NCI-H1930 (cell line): ENCODE measurements at regions not wholly inside any gene's neighbourhood (a gene's known extent, or its start where the extent isn't known, plus 50 kb on each side); places are given as distances from the start of the nearest gene placed in this dataset.

Experiments
- DNase-seq, 2 experiments: peaks; one replicate each; lab custom pipeline; 2025; lab: John Stamatoyannopoulos, UW

DNA sequence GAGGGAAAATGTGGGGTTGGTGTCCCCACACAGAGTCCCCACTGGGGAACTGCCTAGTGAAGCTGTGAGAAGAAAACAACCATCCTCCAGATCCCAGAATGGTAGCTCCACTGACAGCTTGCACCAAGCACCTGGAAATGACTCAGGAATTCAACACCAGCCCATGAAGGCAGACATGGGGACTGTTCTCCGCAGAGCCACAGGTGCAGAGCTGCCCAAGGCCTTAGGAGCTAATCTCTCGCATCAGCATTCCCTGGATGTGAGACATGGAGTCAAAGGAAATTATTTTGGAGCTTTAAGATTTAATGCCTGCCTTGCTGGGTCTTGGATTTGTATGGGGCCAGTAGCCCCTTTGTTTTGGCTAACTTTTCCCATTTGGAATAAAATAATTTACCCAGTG lies 367.9 kb downstream of the FAM133A start:
- no peak for DNase-seq

DNA sequence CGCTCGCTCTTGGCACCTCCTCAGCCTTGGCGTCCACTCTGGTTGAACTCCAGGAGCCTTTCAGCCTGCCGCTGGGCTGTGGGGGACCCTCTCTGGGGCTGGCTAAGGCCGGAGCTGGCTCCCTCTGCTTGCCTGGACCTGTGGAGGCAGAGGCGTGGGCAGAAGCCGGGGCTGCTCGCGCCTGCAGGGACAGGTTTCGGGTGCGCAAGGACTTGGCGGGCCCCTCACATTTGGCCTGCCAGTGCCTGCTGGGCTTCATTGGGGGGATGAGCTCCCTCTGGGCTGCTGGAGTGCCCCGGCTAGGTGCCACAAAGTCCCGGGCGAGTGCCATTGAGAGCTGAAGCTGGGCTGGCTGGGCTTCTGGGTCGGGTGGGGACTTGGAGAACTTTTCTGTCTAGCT lies 371.7 kb downstream of the FAM133A start:
- no peak for DNase-seq

DNA sequence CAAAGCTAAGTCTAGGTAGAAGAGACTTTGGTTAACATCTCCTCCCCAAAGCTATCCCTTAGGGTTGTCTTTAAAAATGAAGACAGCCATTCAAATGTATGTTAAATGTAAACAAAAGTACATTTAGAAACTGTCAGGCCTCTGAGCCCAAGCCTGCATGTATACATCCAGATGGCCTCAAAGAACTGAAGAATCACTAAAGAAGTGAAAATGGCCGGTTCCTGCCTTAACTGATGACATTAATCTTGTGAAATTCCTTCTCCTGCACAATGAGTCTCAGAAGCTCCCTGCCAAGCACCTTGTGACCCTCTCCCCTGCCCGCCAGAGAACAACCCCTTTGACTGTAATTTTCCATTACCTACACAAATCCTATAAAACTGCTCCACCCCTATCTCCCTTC lies 377.9 kb downstream of the FAM133A start:
- no peak for DNase-seq

DNA sequence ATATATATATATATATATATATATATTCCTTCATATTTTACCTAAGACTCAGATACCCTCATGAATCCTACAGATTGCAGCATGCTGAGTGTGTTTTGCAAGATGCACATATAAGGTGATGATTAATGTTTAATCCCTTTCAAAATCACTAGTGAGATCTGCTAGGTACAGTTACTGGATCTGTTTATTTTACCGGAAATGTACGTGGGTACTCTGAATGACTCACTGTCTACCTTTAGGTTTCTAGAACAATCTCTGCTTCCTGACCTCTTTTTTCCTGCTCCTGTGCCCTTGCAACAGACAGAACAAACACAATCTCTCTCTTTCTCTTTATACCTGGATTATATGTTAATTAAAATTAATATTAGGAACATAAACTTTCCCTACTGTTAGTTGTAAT lies 379.6 kb downstream of the FAM133A start:
- DNase-seq = no peak

DNA sequence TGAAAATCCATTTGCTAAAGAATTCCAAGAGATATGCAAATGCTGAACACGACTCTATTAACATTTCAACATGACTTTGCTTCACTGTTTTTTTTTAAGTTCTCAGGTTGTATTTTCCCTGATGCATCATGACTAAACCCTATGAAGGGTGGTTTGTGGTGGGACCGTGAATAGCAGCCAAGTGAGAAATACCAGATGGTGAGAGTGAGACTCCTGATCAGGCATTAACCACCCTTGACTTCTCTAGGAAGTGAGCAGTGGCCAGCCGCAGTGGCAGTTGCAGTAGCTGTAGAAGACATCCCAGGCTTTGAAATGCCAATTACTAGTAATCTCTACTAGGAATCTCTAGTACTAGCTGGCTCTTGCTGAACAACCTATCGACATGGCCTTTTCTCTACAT lies 383.4 kb downstream of the FAM133A start:
- DNase-seq = no peak

DNA sequence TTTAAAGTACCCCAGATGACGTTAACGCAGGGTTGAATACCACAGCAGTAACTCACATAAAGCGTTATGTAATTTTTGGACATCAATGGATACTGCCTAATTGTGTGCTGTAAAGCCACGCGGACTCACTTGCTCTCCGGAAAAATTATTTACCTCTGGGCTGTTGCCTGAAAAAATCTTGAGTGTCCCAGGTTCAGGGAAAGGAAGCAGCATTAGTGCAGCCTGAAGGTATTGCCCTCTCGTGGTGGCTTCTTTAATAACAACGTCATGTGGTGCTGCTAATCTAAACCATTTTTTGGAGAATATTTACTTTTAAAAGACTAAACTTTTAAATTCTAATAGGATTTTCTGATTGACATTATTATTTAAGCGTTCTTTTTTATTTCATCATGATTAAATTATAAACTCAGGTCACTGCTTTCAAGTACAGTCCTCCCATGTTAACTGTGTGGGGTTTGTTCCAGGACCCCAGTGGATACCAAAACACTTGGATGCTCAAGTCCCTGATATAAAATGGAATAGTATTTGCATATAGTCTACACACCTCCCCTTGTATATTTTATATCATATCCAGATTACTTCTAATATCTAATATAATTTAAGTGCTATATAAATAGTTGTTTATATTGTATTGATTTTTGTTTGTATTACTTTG lies 384.8 kb downstream of the FAM133A start:
- DNase-seq = no peak

DNA sequence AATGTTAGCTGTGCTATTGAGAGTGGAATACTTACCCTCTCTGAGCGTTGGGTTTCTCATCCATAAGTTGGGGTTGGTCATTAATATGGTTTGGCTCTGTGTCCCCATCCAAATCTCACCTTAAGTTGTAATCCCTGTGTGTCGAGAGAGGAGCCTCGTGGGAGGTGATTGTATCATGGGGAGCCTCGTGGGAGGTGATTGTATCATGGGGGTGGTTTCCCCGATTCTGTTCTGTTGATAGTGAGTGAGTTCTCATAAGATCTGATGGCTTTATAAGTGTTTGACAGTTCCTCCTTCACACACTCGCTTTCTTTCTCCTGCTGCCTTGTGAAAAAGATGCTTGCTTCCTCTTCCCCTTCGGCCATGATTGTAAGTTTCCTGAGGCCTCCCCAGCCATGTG lies 391.1 kb downstream of the FAM133A start:
- DNase-seq = no peak

DNA sequence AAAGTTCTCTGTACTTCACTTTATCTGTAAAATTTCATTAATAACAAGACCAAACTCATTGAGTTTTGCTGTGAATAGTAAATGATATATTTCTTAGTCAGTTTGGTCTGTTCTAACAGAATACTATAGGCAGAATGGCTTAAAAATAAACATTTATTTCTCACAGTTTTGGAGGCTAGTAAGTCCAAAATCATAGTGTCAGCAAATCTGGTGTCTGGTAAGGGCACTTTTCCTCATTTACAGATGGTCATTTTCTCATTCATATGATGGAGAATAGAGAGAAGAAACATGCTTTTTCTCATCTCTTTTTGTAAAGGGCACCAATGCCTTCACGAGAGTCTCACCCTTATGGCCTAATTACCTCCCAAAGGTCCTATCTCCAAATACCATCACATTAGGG lies 415.1 kb downstream of the FAM133A start:
- no peak for DNase-seq

DNA sequence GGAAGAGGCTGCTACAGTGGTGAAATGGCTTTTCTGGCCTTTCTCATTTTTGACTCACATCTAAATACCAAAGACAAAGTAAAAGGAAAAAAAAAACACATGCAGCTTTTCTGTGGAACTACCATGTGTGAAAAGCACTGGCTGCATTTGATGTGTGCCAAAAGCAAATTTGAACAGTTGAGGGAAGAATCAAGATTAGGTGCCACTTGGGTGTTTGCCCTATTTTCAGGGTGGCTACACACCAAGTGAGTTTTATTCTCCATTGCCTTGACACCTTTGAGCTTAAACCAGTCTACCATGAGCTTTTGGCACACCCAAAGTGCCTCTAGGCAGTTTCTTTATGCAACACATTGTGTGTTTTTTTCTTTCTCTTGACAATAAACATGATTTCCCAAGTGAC lies 423.9 kb downstream of the FAM133A start:
- DNase-seq = no peak

DNA sequence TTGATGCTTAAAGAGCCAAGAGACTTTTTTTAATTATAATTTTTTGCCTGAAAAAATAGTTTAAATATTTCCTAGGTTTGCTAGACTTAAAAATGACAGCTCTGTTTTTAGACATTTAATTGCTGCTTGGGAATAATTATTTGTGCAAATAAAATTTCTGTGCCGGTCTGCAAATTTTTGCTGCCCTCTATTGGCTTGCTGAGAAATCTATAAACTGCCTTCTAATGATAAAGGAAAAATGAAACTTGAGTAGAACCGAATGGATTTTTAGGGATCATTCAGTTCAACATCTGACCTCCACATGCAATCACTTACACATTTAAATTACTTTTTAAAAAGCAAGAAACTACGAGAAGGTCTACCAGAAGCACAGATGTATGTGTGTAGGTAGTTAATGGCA lies 434.0 kb downstream of the FAM133A start:
- no peak for DNase-seq

DNA sequence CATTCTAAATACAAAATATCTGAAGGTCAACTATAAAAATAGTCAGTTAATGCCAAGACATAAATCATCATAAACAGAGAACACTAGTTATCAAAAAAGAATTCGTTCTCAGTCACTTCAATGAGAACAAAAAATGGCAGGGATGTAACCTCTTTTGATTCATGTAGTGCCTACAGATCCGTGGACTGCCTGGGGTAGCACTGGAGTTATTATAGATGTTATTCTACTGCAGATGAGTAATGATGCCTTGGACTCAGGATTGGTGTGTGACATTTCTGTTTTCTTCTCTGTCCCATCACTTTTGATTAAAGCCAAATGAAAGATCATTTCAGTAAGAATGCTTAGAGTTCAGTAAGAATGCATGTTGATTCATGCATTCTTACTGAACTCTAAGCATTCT lies 440.4 kb downstream of the FAM133A start:
- no peak for DNase-seq

DNA sequence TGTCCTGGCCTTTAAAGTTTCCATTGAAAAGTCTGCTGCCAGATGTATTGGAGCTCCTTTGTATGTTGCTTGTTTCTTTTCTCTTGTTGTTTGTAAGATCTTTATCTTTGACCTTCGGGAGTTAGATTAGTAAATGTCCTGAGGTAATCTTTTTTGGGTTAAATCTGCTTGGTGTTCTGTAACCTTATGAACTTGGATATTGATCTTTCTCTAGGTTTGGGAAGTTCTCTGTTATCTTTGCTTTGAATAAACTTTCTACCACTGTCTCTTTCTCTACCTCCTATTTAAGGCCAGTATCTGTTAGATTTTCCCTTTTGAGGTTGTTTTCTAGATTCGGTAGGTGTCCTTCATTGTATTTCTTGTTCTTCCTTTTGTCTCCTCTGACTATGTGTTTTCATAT lies 447.8 kb downstream of the FAM133A start:
- DNase-seq = no peak

DNA sequence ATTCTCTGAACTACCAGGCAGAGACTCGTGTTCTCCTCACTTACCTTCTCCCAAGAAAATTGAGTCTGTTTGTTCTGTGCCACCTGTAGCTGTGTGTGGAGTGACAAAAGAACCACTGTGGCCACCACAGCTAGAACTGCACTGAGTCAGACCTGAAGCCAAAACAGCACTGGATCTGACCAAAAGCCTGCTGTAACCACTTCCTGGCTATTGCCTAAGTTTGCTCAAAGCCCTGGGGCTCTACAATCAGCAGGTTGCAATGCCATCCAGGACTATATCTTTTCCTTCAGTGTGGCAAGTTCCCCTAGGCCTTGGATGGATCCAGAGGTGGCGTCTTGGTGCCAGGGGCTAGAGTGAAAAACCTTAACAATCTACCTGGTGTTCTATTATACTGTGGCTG lies 449.1 kb downstream of the FAM133A start:
- no peak for DNase-seq

DNA sequence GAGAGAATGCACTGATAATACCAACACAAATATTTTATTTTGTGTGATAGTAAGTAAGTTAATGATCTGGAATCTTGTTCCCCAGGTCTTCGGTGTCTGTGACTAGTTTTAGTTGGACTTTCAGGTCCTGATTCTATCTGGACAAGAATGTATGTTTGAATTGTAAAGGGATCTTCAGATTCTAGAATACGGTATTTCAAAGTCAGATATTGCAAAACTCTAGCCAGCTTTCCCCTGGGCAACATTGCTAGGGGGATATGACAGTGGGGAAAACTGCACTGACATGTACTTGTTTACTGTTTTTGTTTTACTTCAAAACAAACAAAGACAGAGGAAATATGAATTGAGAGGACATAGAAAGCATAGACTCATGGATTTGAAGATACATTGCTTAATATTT lies 489.0 kb downstream of the FAM133A start:
- DNase-seq = no peak

DNA sequence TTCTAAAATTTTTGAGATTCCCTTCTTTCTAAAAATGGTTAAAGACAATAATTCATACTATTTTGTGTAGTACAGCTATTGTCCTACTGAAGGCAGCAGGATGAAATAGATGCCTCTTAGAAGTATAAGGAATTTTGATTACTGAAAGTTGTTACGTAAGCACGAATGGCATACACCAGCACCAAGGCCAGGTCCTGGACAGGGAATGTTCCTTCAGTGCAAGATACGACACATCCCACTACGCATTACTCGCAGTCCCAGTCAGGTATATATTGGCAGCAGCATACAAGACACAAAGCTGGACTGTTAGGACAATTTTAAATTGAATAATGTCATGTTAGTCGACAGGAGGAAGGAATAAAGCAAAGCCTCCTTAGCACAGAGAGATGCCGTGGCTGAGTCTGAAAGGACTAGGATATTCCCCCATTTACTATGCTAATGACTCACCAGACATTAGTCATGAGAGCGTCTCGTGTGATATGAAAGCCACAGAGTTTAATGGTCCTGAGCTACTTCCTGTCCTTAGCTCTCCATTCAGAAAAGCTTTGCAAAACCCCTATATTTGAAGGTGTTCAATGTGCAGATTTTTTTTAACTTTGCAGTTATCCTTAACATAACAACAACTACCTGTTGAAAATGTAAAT lies 504.3 kb downstream of the FAM133A start:
- DNase-seq = no peak

DNA sequence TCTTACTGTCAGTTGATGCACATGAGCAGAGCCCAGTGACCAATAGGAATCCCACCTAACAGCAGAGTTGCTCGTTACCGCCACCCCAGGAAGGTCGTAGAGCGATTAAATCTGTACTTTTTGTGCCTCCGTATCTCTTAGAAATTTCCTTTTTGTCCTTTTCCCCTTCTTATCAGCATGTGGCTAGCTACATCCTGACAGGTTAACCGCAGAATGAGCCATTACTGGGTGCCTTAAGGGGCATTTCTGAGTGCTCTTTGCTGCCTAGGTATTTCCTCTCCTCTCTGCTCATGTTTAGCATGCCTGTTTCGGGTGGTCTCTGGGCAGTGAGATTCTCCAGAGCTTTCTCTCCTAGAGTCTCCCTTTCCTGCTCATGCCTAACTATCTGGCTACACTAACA lies 530.5 kb downstream of the FAM133A start:
- DNase-seq = no peak

DNA sequence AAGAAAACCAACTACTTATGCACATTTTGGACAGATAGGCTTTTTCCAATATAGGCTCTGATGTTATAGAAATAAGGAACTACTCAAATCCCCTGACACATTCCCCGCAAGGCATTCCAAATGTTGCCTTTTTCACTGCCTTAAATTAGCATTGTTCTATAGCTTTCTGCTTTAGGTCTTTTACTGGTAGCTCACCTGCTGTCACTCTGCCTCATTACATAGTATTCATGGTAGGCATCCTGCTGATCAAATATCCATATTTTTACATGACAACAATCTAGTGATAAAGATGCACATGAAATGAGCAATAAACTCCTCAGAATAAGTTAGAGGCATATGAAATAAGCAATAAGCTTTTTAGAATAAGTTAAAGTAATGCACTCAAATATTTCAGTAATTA lies 542.7 kb downstream of the FAM133A start:
- DNase-seq = no peak

DNA sequence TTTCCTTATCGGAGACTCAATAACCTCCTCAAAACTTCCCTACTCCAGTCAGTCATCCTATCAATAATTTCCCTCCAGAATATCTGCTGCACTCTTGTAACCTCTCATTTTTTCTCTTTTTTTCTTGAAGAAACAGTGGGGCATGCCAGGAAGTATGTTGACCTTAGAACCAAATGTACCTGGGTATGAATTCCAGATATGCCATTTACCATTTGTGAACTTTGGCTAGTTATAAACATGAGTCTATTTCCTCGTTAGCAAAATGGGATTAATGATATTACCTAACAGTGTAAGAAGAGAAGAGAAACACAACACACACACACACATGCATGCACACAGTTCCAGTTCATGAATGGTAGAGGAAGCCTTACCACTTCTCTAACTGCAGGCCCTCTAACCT lies 578.2 kb downstream of the FAM133A start:
- no peak for DNase-seq

DNA sequence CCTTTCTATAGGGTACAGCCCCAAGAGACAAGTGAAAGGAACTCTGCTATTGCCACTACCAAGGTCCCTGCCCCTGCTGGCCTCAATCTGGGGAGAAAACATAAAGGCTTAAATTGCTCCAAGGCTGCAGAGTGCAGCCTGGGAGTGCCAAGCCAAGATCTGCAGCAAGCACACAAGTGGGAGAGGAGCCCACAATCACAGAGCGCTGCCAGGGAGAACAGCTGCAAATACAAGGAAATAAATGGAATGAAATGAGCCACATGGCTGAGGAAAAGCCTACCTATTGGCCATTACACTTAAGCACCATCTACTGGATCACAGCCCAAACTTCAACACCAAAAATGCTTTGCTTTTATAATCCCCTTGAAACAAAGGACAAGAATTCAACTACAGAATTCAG lies 582.4 kb downstream of the FAM133A start:
- no peak for DNase-seq

DNA sequence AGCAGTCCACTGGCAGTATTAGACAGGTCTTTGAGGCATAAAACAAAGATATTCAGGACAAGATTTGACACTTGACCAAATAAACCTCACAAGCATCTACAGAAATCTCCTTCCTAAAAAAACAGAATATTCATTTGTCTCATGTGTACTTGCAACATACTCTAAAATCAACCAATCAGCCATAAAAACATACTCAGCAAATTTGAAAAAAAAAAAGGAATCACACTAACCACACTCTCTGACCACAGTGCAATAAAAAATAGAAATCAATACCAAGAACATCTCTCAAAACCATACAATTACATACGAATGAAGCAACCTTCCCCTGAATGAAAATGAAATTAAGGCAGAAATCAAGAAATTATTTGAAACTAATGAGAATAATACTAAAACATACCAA lies 591.3 kb downstream of the FAM133A start:
- no peak for DNase-seq

DNA sequence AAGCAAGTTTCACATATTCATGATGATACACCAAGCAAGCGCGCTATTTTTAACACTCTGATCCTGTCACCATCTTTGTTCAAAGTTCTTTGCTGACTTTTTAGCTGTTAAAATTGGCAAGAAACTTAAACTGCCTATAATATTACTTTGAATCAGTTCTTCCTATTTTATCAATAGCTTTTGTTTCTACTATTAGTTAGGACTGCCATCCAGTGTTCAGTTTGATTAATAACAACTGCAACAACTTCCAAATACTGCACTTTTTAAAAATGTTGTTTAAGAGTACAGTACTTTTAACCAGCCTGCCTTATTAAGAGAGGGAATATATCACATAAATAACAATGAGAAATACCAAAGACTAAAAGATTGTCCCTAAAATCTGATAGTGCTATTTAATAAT lies 614.3 kb downstream of the FAM133A start:
- no peak for DNase-seq

DNA sequence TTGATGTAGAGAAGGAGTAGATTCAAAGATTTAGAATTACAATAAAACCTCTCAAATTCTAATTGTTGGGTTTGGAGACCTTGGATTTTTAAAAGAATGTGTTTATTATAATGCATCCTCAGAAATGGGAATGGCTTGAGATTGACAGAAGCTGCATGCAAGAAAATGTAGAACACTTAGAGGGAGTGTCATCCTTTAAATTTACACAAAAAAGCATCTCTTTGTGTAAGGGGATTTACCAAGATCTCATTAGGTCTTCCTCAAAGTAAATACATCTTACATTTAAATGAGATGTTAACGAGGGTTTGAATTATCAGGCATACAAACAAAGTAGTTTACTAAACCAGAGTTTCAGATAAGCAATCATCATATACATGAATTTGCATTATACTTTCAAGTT lies 615.0 kb downstream of the FAM133A start:
- DNase-seq = no peak

DNA sequence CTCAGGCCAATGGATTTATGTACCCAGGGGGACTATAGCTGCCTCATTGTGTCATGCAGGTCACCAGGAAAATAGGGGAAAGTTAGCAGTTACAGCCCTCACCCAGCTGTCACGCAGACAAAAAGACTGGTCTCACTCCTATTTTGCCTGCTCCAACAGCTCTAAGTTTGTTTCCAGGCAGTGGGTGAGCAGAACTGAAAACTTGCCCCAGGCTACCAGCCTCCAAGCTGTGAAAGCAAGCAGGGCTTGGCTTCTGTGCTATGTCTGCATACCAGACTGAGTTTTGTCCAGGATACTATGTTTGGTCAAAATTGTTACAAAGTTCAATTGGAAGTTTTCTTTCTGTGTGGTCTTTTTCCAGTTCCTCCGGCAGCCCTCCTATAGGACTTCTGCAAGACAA lies 628.4 kb downstream of the FAM133A start:
- DNase-seq = no peak

DNA sequence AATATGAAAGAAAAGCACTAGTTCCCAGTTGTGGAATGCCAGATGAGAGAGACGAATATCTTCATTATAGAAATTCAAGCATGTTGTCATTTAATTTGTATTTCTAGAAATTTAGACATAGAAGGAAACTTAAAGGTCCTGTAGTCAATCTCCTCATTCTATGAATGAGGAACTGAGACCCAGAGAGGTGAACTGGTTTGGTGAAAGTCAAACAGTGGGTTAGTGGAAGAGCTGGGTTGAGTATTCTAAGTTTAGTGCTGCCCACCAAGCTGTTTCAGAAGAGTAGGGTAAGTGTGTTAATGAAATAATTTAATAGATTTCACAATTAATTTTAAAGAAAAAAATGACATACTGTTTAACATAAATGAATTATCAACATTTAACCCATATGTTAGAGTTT lies 655.2 kb downstream of the FAM133A start:
- no peak for DNase-seq
